Chondrocyte (in vitro differentiated cells): ENCODE measurements at regions not wholly inside any gene's neighbourhood (a gene's known extent, or its start where the extent isn't known, plus 50 kb on each side); places are given as distances from the start of the nearest gene placed in this dataset.

Experiments used
- DNase-seq: peaks from one replicate; pipeline ENCODE4 v3.0.0; 2021; ENCODE audit warnings: mixed read lengths, low spot score
- H3K27ac Mint-ChIP-seq: one replicate; pipeline ENCODE4 v1.8.0; 2021; ENCODE audit warnings: mild to moderate bottlenecking, moderate library complexity, mixed read lengths; ENCODE audit not compliant: unreplicated experiment
- H3K27me3 Mint-ChIP-seq: 2 replicates; pipeline ENCODE4 v1.8.0; 2021; ENCODE audit warnings: low read depth, mixed read lengths
- H3K36me3 Mint-ChIP-seq: 2 replicates; pipeline ENCODE4 v1.8.0; 2021; ENCODE audit warnings: low read depth, mixed read lengths
- H3K4me1 Mint-ChIP-seq: 2 replicates; pipeline ENCODE4 v1.8.0; 2021; ENCODE audit warnings: low read depth, mild to moderate bottlenecking, mixed read lengths
- H3K4me3 Mint-ChIP-seq: one replicate; pipeline ENCODE4 v1.8.0; 2021; ENCODE audit warnings: mild to moderate bottlenecking, moderate library complexity, mixed read lengths; ENCODE audit not compliant: unreplicated experiment
- H3K9me3 Mint-ChIP-seq: 2 replicates; pipeline ENCODE4 v1.8.0; 2021; ENCODE audit warnings: low read depth, mixed read lengths
- CTCF ChIP-seq: fragments of 200-600 bp; sonication (generic); IDR thresholded peaks from 2 replicates; pipeline ENCODE4 v1.5.0; 2021; ENCODE audit warnings: antibody characterized with exemption, mild to moderate bottlenecking, moderate library complexity

GRCh38 chr6:145225500-145225899, 509.8 kb downstream of the EPM2A start:
- Mint-ChIP-seq H3K4me3 (no peak overlapping the region), H3K27me3 (peaks cover 7% of the 10 kb centered on the region), H3K9me3 (no peaks in the 10 kb centered on the region), H3K36me3 (no peaks in the 10 kb centered on the region), H3K4me1 (no peaks in the 10 kb centered on the region), H3K27ac (no peak overlapping the region)
- no peak for TF ChIP-seq CTCF
- DNase-seq, result no peak

- Mint-ChIP-seq H3K9me3 (no peaks in the 10 kb centered on the region), H3K4me1 (no peaks in the 10 kb centered on the region), H3K27ac (no peak overlapping the region), H3K36me3 (no peaks in the 10 kb centered on the region), H3K4me3 (no peak overlapping the region), H3K27me3 (peaks cover 7% of the 10 kb centered on the region)
- no peak for TF ChIP-seq CTCF
- no peak for DNase-seq
These were observed 507.7 kb downstream of the EPM2A start for GRCh38 chr6:145227593-145227992.

DNA sequence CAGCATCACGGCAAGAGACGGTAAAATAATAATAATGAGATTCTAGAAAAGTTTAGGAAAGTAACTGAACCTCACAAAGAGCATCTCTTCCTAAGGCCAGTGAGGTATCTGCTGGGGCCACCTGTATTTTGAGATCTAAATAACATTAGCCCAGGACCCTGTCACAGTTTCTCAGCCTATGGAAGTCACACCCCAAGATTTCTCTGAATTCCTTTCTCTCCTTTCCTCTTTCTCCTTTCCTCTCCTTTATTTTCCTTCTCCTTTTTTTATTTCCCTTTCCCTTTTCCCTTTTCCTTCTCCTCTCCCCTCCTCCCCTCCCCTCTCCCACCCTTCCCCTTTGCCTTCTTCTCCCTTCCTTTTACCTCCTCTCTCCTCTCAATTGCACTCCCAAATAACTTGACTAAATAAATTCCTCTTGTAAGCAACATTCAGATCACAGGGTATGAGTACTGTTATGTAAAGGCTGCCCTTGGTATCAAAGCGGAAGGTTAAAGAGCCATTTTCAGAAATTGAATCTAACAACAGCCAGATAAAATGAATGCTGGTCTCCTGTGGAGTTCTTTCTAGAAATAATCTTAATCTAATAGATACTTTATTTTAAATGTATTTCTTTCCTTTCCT, 506.2 kb downstream of the EPM2A start:
- Mint-ChIP-seq H3K4me1 (no peaks in the 10 kb centered on the region), H3K27ac (no peak overlapping the region), H3K4me3 (no peak overlapping the region), H3K9me3 (peaks cover 5% of the 10 kb centered on the region), H3K36me3 (no peaks in the 10 kb centered on the region), H3K27me3 (peaks cover 7% of the 10 kb centered on the region)
- no peak for DNase-seq
- TF ChIP-seq CTCF, result no peak

GRCh38 chr6:145233955-145234354, 501.4 kb downstream of the EPM2A start:
- Mint-ChIP-seq H3K9me3 (peaks cover 14% of the 10 kb centered on the region), H3K4me1 (no peaks in the 10 kb centered on the region), H3K4me3 (no peak overlapping the region), H3K27ac (no peak overlapping the region), H3K36me3 (no peaks in the 10 kb centered on the region), H3K27me3 (peaks cover 6% of the 10 kb centered on the region)
- no peak for TF ChIP-seq CTCF
- DNase-seq, result no peak

- Mint-ChIP-seq H3K36me3 (no peaks in the 10 kb centered on the region), H3K27ac (no peak overlapping the region), H3K9me3 (peaks cover 14% of the 10 kb centered on the region), H3K4me1 (no peaks in the 10 kb centered on the region), H3K27me3 (no peaks in the 10 kb centered on the region), H3K4me3 (no peak overlapping the region)
- TF ChIP-seq CTCF, result no peak
- DNase-seq, result no peak
These were observed 500.1 kb downstream of the EPM2A start for GRCh38 chr6:145235207-145235606.
